ENCODE measurements at regions not wholly inside any gene's neighbourhood (a gene's known extent, or its start where the extent isn't known, plus 50 kb on each side); places are given as distances from the start of the nearest gene placed in this dataset.

DNA sequence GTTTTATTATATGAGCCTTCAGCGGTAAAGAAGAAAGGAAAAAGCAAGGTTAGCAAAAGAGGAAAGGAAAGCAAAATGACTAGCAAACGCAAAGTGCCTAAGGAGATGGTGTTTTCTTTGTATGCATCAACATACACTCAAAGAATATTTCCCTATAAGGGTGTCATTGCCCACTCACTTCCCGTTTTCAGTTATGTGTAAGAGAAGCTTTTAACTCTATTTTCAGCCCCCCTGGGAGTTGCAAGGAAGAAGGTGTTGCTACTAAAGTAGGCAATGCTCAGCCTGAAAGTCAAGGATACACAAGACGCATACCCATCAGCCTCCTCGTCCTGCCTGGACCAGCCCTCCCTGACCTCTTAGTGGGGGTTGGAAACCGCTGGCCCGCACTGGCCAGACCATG lies 267.7 kb upstream of the ZFHX3 start:
- CTCF ChIA-PET: no interaction called here
- H3K36me3 Mint-ChIP-seq (ENCODE audit: low read depth): no peaks in the 10 kb centered on the region

DNA sequence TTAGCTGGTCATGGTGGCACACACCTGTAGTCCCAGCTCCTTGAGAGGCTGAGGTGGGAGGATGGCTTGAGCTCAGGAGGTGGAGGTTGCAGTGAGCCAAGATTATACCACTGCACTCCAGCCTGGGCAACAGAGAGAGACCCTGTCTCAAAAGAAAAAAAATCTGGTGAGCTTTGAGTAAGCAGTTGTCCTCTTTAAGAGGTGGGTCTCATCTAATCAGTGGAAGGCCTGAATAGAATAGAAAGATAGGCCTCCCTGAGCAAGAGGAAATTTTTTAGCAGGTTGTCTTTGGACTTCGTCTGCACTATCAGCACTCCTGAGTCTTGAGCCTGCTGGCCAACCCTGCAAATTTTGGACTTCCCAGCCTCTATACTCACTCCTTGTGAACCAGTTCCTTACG lies 266.0 kb upstream of the ZFHX3 start:
- no peaks in the 10 kb centered on the region for H3K4me1 Mint-ChIP-seq
- H3K9me3 Mint-ChIP-seq: peaks cover 22% of the 10 kb centered on the region
- ChIA-PET POLR2A (no interaction called here), CTCF (no interaction called here)
- no peak overlapping the region for H3K4me3 Mint-ChIP-seq
- no peak for DNase-seq
- H3K36me3 Mint-ChIP-seq (ENCODE audit: low read depth): no peaks in the 10 kb centered on the region
- no peaks in the 10 kb centered on the region for H3K27me3 Mint-ChIP-seq
- H3K27ac Mint-ChIP-seq: no peak overlapping the region

More for the DNA sequence above, 267.7 kb upstream of the ZFHX3 start:
- Mint-ChIP-seq H3K9me3 (peaks cover 25% of the 10 kb centered on the region), H3K4me1 (no peaks in the 10 kb centered on the region), H3K27me3 (no peaks in the 10 kb centered on the region), H3K27ac (no peak overlapping the region), H3K4me3 (no peak overlapping the region)
- no peak for DNase-seq
- POLR2A ChIA-PET: no interaction called here

DNA sequence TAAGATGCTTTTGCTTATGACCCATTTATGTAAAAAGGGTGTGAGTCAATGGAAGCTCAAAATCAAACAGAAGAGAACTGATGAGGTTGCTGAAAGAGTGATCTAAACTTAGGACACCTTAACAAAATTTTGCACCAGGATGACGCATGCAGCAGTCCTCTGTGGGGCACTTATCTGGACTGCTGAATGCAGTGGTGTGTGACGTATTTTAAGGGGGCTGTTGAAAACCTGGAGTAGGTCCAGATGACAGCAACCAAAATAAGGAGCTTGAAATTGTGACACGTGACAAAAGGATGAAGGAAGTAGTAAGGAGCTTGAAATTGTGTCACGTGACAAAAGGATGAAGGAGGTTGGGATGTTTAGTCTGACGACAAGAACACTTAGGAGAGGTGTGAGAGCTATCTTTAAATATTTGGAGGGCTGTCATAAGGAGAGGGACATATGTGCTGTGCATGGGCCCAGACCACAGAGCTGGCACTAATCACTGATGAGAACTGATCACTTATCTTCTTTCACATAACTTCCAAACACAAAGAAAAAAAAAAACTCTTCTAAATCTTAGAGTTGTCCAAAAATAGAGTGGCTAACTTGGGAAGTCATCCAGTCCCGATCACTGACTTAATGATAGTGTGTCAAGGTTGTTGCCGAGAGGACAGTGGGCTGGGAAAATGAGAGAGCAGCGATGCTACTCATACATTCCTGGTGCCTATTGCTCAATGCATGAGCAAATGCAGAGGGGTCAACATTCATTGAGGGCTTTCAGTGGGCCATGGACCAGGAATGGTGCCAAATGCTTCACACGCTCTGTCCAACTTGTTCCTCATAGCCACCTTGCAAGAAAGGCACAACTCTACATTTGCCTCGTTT lies 264.2 kb upstream of the ZFHX3 start:
- ChIA-PET POLR2A (no interaction called here), CTCF (no interaction called here)
- H3K27ac Mint-ChIP-seq: no peak overlapping the region
- no peak for DNase-seq
- peaks cover 10% of the 10 kb centered on the region for H3K9me3 Mint-ChIP-seq
- no peaks in the 10 kb centered on the region for H3K27me3 Mint-ChIP-seq
- H3K4me1 Mint-ChIP-seq: no peaks in the 10 kb centered on the region
- no peaks in the 10 kb centered on the region for H3K36me3 Mint-ChIP-seq (ENCODE audit: low read depth)
- H3K4me3 Mint-ChIP-seq: no peak overlapping the region

DNA sequence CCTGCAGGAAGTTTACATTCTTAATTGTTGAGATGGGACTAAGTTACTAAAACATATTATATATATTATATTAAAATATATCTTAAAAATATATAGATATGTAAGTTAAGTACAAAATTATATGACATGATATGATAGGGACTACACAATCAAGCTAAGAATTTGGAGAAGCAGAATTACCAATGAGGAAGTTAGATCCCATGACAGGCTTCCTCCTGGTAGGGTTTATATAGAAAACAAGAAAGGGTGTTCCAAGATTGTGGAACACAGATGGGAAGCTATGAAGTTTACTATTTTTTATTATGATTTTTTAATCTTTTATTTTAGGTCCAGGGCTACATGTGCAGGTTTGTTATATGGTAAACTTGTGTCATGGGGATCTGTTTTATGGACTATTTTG lies 260.8 kb upstream of the ZFHX3 start:
- DNase-seq: no peak
- Mint-ChIP-seq H3K4me1 (no peaks in the 10 kb centered on the region), H3K27me3 (no peaks in the 10 kb centered on the region), H3K9me3 (peaks cover 8% of the 10 kb centered on the region), H3K36me3 (ENCODE audit: low read depth) (no peaks in the 10 kb centered on the region), H3K27ac (no peak overlapping the region), H3K4me3 (no peak overlapping the region)
- POLR2A ChIA-PET: no interaction called here
- CTCF ChIA-PET: no interaction called here

DNA sequence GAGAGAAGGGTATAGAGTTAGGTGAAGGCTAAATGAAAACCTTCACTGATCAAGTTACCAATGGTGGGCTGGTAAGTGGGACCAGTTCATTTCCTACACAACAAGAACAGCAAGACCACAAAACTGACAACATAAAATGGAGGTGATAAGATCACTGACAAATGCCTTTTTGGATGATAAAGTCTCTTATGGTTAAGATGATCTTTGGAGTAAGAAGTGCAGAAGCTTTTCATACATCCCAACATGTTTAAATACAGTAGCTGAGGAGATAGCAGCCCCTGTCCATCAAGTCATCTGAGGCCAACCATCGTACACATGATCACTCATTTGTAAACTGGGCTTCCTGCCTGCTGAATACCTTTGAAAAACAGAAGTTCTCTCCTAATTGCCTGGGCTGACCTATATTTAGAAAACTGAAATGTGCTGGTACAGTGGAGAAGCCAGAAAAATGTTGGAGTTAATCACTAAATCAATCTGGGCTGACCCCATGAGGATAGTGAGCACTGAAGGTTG lies 259.0 kb upstream of the ZFHX3 start:
- Mint-ChIP-seq H3K4me3 (no peak overlapping the region), H3K36me3 (ENCODE audit: low read depth) (no peaks in the 10 kb centered on the region), H3K4me1 (no peaks in the 10 kb centered on the region), H3K9me3 (peaks cover 7% of the 10 kb centered on the region), H3K27me3 (no peaks in the 10 kb centered on the region), H3K27ac (no peak overlapping the region)
- no peak for DNase-seq
- CTCF ChIA-PET: no interaction called here
- POLR2A ChIA-PET: no interaction called here

DNA sequence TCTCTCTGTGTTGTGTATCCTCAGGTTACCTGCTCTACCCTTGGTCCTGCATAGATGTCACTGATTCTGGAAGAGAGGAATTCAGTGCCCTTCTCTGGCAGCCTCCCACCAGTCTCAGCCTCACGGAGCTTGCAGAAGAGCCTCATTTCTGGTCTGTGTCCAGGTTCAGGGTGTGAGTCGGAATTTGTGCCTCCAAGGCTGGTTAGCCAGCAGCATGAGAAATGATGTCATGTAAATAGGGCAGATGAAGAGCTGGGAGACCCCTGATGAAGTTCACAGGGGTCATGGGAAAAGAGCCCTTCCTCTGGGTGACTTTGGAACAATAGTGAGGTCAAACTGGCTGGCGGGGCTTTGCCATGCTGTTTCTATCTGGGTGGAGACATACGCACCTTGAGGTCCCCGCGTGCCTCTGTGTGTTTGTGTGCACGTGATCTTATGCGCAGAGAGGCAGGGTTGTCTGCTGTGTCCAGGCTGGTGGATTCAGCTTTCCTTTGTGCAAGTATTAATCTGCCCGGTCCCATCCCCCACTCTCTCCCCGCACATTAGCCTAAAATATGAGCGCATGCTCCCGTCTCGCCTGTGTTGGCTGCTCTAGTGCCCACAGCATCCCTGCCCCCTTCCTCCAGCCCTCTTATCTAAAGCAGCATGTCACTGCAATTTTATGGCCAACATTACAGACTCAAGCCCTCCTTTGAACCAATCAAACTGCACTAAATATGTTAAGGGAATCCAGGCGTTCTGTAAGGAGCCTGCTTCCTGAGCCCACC lies 256.3 kb upstream of the ZFHX3 start:
- Mint-ChIP-seq H3K36me3 (ENCODE audit: low read depth) (no peaks in the 10 kb centered on the region), H3K27me3 (no peaks in the 10 kb centered on the region), H3K4me3 (no peak overlapping the region), H3K9me3 (peaks cover 5% of the 10 kb centered on the region), H3K27ac (no peak overlapping the region), H3K4me1 (no peaks in the 10 kb centered on the region)
- POLR2A ChIA-PET: no interaction called here
- CTCF ChIA-PET: no interaction called here
- no peak for DNase-seq

DNA sequence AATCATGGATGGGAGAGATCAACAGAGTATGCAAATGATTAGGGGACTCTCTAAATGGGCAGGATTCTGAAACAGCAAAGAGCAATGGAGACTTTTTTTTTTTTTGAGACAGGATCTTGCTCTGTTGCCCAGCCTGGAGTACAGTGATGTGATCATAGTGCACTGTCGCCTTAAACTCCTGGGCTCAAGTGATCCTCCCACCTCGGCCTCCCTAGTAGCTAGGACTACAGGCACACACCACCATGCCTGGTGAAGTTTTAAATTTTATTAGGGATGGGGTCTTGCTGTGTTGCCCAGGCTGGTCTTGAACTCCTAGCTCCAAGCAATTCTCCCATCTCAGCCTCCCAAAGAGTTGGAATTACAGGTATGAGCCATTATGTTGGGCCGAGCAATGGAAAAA lies 255.0 kb upstream of the ZFHX3 start:
- DNase-seq: no peak
- Mint-ChIP-seq H3K36me3 (ENCODE audit: low read depth) (no peaks in the 10 kb centered on the region), H3K4me1 (no peaks in the 10 kb centered on the region), H3K27me3 (no peaks in the 10 kb centered on the region), H3K27ac (no peak overlapping the region), H3K9me3 (peaks cover 5% of the 10 kb centered on the region), H3K4me3 (no peak overlapping the region)
- POLR2A ChIA-PET: no interaction called here
- CTCF ChIA-PET: no interaction called here

DNA sequence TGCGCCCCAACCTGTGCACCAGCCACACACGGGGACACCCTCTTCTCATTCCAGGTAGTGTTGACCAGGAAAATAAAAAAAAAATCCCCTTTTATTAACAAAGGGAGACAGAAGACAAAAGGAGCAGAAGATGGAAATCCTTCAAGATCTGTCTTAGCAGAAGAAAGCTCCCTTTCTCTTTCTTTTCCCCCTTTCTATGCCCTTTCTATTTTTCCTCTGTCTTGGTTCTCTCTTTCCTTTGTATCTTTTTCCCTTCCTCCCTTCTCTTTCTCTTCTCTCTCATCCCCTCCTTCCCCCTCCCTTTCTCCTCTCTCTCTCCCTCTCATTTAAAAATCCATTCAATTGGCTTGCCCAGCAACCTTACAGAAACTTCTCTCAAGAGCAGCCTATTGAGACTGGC lies 254.1 kb upstream of the ZFHX3 start:
- Mint-ChIP-seq H3K4me3 (no peak overlapping the region), H3K4me1 (no peaks in the 10 kb centered on the region), H3K27me3 (no peaks in the 10 kb centered on the region), H3K9me3 (peaks cover 5% of the 10 kb centered on the region), H3K36me3 (ENCODE audit: low read depth) (no peaks in the 10 kb centered on the region), H3K27ac (no peak overlapping the region)
- DNase-seq: no peak
- ChIA-PET POLR2A (no interaction called here), CTCF (no interaction called here)

DNA sequence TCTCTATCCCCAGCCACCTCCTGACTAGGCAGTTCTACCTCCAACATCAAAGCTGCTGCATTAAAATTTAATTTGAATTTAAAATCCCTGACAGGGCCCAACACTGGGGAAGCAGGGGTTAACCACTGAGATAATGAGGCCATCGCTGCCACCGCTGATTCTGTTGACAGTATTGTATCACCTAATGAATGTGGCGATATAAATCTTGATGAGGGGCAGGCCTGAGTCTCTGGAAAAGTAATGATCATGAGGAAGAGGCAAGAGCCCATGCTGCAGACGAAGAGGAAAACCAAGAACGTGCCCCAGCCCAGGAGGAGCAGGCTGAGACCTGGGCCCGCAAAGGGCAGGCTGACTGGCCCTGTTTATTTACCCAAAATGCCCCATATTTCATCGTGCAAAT lies 251.4 kb upstream of the ZFHX3 start:
- Mint-ChIP-seq H3K4me3 (no peak overlapping the region), H3K27ac (no peak overlapping the region), H3K36me3 (ENCODE audit: low read depth) (no peaks in the 10 kb centered on the region), H3K9me3 (peaks cover 3% of the 10 kb centered on the region), H3K4me1 (no peaks in the 10 kb centered on the region), H3K27me3 (no peaks in the 10 kb centered on the region)
- ChIA-PET POLR2A (no interaction called here), CTCF (no interaction called here)
- DNase-seq: no peak

DNA sequence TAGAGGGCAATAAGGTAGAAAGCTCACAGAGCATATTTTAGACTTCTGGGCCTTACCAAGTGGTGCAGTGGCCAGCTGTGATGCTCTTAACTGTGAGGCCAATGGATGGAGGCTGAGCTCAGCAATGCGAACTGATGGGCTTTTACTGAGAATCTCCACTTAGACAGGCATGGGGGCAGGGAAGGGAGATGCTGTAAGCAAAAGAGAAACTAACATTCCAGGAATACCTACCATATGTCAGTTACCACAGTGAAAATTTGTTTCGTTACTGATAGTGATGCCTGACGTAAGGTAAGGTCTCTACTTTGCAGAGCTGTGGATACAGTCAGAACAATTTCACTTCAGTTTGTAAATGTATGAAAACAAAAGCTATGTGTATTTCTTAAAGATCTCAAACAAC lies 250.6 kb upstream of the ZFHX3 start:
- H3K9me3 Mint-ChIP-seq: peaks cover 3% of the 10 kb centered on the region
- no peak overlapping the region for H3K27ac Mint-ChIP-seq
- H3K36me3 Mint-ChIP-seq (ENCODE audit: low read depth): no peaks in the 10 kb centered on the region
- ChIA-PET CTCF (no interaction called here), POLR2A (no interaction called here)
- H3K4me3 Mint-ChIP-seq: no peak overlapping the region
- no peak for DNase-seq
- H3K4me1 Mint-ChIP-seq: no peaks in the 10 kb centered on the region
- H3K27me3 Mint-ChIP-seq: no peaks in the 10 kb centered on the region

DNA sequence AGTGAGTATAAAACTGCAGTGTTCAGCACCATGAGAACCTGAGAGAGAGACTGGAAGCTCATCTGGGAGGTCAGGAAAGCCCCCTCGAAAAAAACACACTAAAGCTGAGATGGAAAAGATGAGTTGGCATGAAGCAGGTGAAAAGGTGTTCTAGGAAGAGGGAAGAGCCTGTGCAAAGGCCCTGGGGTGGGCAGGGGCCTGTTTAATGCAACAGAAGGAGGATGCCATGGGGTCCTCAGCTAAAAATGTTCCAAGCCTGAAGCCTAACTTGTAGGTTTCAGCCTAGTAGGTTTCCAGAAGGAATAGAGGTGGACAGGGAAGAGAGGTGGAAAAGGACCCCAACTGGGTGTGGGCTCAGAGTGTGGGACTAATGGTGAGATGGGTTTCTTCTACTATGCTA lies 242.3 kb upstream of the ZFHX3 start:
- no peaks in the 10 kb centered on the region for H3K4me1 Mint-ChIP-seq
- CTCF ChIA-PET: no interaction called here
- no peak overlapping the region for H3K27ac Mint-ChIP-seq

DNA sequence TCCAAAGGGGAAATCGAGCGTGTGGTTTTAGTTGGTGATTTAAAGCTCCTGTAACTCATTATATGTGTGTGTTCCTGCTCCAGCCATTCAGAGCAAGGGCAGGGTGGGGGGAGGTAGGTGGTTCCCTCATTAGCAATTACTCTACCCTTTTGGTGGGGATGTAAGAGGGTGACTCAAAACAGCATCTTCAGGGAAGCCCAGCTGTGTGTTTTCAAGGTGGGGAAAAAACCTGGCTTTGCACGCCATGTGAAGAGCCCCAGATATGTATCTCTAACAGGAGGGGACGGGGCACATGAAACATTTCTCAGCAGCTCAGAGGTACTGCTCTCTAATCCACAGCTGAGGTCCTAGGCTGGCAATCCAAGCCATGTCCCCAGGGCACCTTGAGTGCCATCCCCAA lies 241.3 kb upstream of the ZFHX3 start:
- Mint-ChIP-seq H3K4me1 (no peaks in the 10 kb centered on the region), H3K4me3 (no peak overlapping the region), H3K27me3 (no peaks in the 10 kb centered on the region), H3K9me3 (peaks cover 7% of the 10 kb centered on the region), H3K27ac (no peak overlapping the region), H3K36me3 (ENCODE audit: low read depth) (no peaks in the 10 kb centered on the region)
- ChIA-PET POLR2A (no interaction called here), CTCF (no interaction called here)
- DNase-seq: no peak

More for the DNA sequence above, 242.3 kb upstream of the ZFHX3 start:
- no peak for DNase-seq
- Mint-ChIP-seq H3K27me3 (no peaks in the 10 kb centered on the region), H3K9me3 (peaks cover 7% of the 10 kb centered on the region), H3K4me3 (no peak overlapping the region), H3K36me3 (ENCODE audit: low read depth) (no peaks in the 10 kb centered on the region)
- POLR2A ChIA-PET: no interaction called here

DNA sequence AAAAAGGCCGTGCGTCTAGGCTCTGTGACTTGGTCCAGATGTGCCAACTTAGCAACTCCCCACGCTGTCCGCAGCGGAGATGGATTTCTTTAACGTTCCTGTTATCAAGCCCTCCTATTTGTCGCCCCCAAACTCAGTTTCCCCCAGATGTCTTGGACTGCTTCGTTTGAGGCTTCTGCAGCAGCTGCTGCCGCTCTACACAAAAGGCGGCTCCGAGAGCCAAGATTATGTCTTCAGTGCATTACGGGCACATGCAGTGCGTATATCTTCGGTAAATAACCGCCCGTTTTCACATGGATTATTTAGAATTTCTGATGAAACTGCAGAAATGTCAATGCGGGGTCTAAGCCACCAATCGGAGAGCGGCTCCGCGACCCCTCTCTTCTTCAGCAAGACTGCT lies 240.6 kb upstream of the ZFHX3 start:
- Mint-ChIP-seq H3K9me3 (peaks cover 7% of the 10 kb centered on the region), H3K4me1 (no peaks in the 10 kb centered on the region), H3K4me3 (no peak overlapping the region), H3K27ac (no peak overlapping the region), H3K36me3 (ENCODE audit: low read depth) (no peaks in the 10 kb centered on the region), H3K27me3 (no peaks in the 10 kb centered on the region)
- ChIA-PET POLR2A (no interaction called here), CTCF (no interaction called here)
- DNase-seq: no peak

DNA sequence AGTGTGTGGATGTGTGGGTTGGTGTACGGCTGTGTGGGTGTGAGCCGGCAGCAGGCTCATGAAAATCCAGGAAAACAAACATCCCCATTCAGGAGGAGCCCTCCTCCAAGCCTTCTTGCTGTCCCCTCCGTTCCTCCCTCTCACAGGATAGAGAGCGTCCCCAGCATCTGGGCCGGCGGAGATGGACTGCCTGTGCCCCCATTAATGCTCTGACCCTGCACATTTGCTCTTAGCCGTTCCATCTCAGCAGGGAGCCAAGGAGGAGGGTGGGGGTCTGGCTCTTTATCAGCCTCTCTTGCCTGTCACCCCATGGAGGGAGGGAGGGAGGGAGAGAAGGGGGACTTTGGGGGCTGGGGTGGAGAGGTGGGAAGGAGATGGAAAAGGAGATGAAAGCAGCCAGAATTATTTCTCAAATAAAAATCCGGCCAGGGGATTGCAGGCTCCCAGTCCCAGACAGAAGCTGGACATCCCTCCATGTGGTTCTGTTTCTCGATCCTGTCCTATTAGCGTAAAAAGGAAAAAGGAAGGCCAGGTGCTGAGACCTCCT lies 240.0 kb upstream of the ZFHX3 start:
- Mint-ChIP-seq H3K4me3 (no peak overlapping the region), H3K36me3 (ENCODE audit: low read depth) (no peaks in the 10 kb centered on the region), H3K9me3 (peaks cover 7% of the 10 kb centered on the region), H3K27me3 (no peaks in the 10 kb centered on the region), H3K27ac (no peak overlapping the region), H3K4me1 (no peaks in the 10 kb centered on the region)
- ChIA-PET POLR2A (no interaction called here), CTCF (no interaction called here)
- no peak for DNase-seq

All from activated CD4-positive, alpha-beta memory T cell treated with anti-CD3 and anti-CD28 coated beads, Interleukin-2, amount 10 ng/mL, durations not matched to agents 7 days and 5 days (primary cell).